GM06990 (cell line): ENCODE measurements at regions not wholly inside any gene's neighbourhood (a gene's known extent, or its start where the extent isn't known, plus 50 kb on each side); places are given as distances from the start of the nearest gene placed in this dataset.

Experiments used
- DNase-seq: peaks from one replicate; pipeline ENCODE4 v3.0.0-alpha.2; 2011; ENCODE audit not compliant: insufficient read length; ENCODE audit errors: extremely low read depth
- H3K27me3 ChIP-seq: replicated peaks from 2 replicates; pipeline ENCODE4 v1.6.0; 2011; ENCODE audit warnings: low read length; ENCODE audit not compliant: control insufficient read depth, insufficient read depth
- H3K36me3 ChIP-seq: 2 replicates; pipeline ENCODE4 v1.5.1; 2011; ENCODE audit warnings: low read length; ENCODE audit not compliant: control insufficient read depth, insufficient read depth
- H3K4me3 ChIP-seq: replicated peaks from 2 replicates; pipeline ENCODE4 v1.5.1; 2011; ENCODE audit warnings: low read depth, mild to moderate bottlenecking, control low read depth, low read length
- CTCF ChIP-seq: IDR thresholded peaks from 2 replicates; pipeline ENCODE4 v1.5.1; 2011; ENCODE audit warnings: low read length, control low read depth, mild to moderate bottlenecking, inconsistent platforms; ENCODE audit not compliant: insufficient read depth, poor library complexity, severe bottlenecking

GRCh38 chr6:3961581-3962215 is 112.5 kb downstream of the FAM50B start:
- H3K36me3 ChIP-seq: no peaks in the 10 kb centered on the region
- no peak overlapping the region for H3K4me3 ChIP-seq
- TF ChIP-seq CTCF: no peak
- no peak for DNase-seq
- no peaks in the 10 kb centered on the region; the same call in 1 of the 2 replicates for H3K27me3 ChIP-seq

DNA sequence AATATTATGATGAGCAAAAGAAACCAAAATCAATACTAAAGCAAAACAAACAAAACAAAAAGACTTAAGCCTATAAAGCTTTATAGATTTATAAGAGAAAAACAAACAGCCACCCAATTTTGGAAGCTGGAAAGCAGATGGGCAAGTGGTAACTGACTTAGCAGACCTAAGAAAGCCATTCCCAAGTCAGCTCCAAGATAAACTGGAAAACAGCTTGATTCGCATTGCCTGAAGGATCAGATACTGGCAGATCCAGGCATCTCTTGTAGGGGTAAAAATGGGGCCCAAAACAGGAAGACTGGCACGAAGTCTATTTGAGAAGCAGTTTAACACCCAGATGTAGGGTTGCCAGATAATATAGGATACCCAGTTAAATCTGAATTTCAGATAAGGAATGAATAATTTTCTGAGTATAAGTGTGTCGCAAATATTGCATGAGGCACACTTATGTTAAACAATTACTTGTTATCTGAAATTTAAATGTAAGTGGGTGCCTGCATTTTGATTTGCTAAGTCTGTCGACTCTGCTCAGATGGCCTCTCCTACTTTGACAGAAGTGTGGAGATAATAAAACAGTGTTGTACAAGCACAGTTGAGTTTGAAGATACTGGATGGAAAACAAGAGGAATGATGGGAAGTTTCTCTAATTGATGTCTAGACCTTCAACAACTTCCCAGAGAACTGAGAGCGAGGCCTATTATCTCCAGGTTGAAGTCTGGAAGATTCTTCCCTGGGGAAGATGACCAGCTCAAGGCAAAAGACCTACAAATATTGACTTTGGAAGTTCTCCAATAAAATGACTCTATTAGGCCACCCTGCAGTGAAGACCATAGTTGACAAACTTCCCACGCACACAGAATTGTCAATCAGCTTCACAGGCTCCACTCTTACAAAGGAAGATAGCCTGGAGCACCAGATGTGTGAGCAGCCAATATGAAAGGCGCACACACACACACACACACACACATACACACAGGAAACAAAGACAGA is 113.4 kb downstream of the FAM50B start:
- TF ChIP-seq CTCF: no peak
- H3K36me3 ChIP-seq: no peaks in the 10 kb centered on the region
- no peak overlapping the region for H3K4me3 ChIP-seq
- no peaks in the 10 kb centered on the region; the same call in 1 of the 2 replicates for H3K27me3 ChIP-seq
- DNase-seq: no peak

- Histone ChIP-seq H3K36me3 (no peaks in the 10 kb centered on the region), H3K27me3 (no peaks in the 10 kb centered on the region; the same call in 1 of the 2 replicates), H3K4me3 (no peak overlapping the region)
- no peak for DNase-seq
- TF ChIP-seq CTCF: no peak
Measured at GRCh38 chr6:3963426-3963825, 114.3 kb downstream of the FAM50B start.

DNA sequence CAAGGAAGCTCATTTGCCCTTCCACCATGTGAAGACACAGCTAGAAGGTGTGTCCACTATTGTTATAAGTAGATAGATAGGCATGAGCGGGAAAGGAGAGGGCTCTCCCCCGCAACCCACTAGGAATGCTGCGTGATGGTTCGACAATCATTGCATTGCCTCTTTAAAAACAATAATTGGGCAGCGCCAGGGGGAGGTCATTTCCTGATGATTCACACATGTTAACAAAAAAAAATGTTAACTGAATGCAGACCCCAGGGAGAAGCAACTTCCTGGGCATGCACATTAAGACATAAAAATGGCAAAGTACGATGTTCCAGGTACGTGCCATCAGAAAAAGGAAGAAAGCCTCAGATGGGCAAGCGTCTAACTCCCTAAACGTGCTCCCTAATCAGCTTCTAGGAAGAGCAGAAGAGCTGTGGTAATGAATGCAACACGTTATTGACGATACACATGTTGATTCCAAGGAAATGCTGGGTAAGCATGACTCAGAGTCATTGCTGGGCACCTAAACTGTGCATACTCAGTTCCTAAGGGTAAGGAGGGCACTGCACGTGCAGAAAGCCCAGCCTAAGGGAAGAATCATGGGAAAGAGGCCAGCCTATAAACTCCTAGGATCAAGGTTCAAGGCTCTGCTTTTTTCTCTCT is 113.7 kb downstream of the FAM217A start:
- H3K4me3 ChIP-seq: no peak overlapping the region
- DNase-seq: no peak
- no peaks in the 10 kb centered on the region for H3K36me3 ChIP-seq
- no peak for TF ChIP-seq CTCF
- H3K27me3 ChIP-seq: no peaks in the 10 kb centered on the region; the same call in 1 of the 2 replicates

DNA sequence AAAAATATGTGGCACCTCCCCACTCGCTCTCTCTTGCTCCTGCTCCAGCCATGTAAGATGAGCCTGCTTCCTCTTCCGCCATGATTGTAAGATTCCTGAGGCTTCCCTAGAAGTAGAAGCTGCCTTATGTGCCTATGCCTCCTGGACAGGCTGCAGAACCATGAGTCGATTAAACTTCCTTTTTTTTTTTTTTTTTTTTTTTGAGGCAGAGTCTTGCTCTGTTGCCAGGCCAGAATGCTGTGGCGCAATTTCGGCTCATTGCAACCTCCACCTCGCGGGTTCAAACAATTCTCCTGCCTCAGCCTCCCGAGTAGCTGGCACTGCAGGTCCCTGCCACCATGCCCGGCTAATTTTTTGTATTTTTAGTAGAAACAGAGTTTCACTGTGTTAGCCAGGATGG is 112.5 kb downstream of the FAM217A start:
- no peak for DNase-seq
- no peak for TF ChIP-seq CTCF
- no peak overlapping the region for H3K4me3 ChIP-seq
- no peaks in the 10 kb centered on the region; the same call in 1 of the 2 replicates for H3K27me3 ChIP-seq
- H3K36me3 ChIP-seq: no peaks in the 10 kb centered on the region
